CD4-positive, alpha-beta memory T cell (primary cell): ENCODE measurements at regions not wholly inside any gene's neighbourhood (a gene's known extent, or its start where the extent isn't known, plus 50 kb on each side); places are given as distances from the start of the nearest gene placed in this dataset.

ENCODE experiments used
- CTCF ChIA-PET: fragments of 350-600 bp; sonication (Branson Sonifier 250); formaldehyde crosslinking; loops from one replicate; lab custom pipeline; 2021; ENCODE audit warnings: inconsistent platforms; ENCODE audit not compliant: partially characterized antibody; lab: Charles Lee
- POLR2A ChIA-PET: fragments of 350-600 bp; sonication (Branson Sonifier 250); formaldehyde crosslinking; loops from one replicate; lab custom pipeline; 2021; ENCODE audit not compliant: partially characterized antibody; lab: Charles Lee
- DNase-seq, 5 donors: peaks; one replicate each; pipeline versions ENCODE4 v3.0.0 to v3.0.0-alpha.2; 2020 to 2022; ENCODE audit warnings: mixed read lengths in 1 of 5
- H3K27ac ChIP-seq: one replicate; pipeline ENCODE4 v1.7.0; 2013; ENCODE audit warnings: low read depth, low read length
- H3K27me3 ChIP-seq: 2 replicates; pipeline ENCODE4 v1.7.0; 2013; ENCODE audit warnings: mild to moderate bottlenecking, low read length, moderate library complexity; ENCODE audit not compliant: insufficient read depth
- H3K36me3 ChIP-seq: 2 replicates; pipeline ENCODE4 v1.7.0; 2013; ENCODE audit warnings: mild to moderate bottlenecking, low read length, moderate library complexity; ENCODE audit not compliant: insufficient read depth
- H3K4me1 ChIP-seq: 2 replicates; pipeline ENCODE4 v1.7.0; 2013; ENCODE audit warnings: mild to moderate bottlenecking, low read length, moderate library complexity; ENCODE audit not compliant: insufficient read depth
- H3K4me3 ChIP-seq, 2 donors: one replicate each; pipeline ENCODE4 v1.7.0; 2013; ENCODE audit warnings: low read length in 2 of 2, mild to moderate bottlenecking in 1 of 2
- H3K9me3 ChIP-seq, 2 donors: one replicate each; pipeline ENCODE4 v1.7.0; 2013; ENCODE audit warnings: low read length in 2 of 2, control low read depth in 1 of 2; ENCODE audit not compliant: control insufficient read depth in 1 of 2
- H3K27ac Mint-ChIP-seq, 7 donors: one replicate each; pipeline ENCODE4 v1.8.0; 2020 to 2021; ENCODE audit warnings: mixed read lengths in 7 of 7, mild to moderate bottlenecking in 6 of 7, inconsistent platforms in 3 of 7, moderate library complexity in 3 of 7
- H3K27me3 Mint-ChIP-seq, 2 donors: one replicate each; pipeline ENCODE4 v1.8.0; 2020 to 2021; ENCODE audit warnings: mixed read lengths in 2 of 2
- H3K36me3 Mint-ChIP-seq, 2 donors: one replicate each; pipeline ENCODE4 v1.8.0; 2020 to 2021; ENCODE audit warnings: mixed read lengths in 2 of 2, inconsistent platforms in 1 of 2, mild to moderate bottlenecking in 1 of 2
- H3K4me1 Mint-ChIP-seq, 4 donors: one replicate each; pipeline ENCODE4 v1.8.0; 2020 to 2021; ENCODE audit warnings: mixed read lengths in 4 of 4, mild to moderate bottlenecking in 1 of 4
- H3K4me3 Mint-ChIP-seq, 8 donors: one replicate each; pipeline ENCODE4 v1.8.0; 2020 to 2021; ENCODE audit warnings: mixed read lengths in 8 of 8, mild to moderate bottlenecking in 7 of 8, moderate library complexity in 6 of 8, inconsistent platforms in 3 of 8
- H3K9me3 Mint-ChIP-seq, 8 donors: one replicate each; pipeline ENCODE4 v1.8.0; 2020 to 2021; ENCODE audit warnings: mixed read lengths in 8 of 8, mild to moderate bottlenecking in 5 of 8, inconsistent platforms in 3 of 8, moderate library complexity in 1 of 8
- intact Hi-C: fragments of 100-400 bp; cut with micrococcal nuclease; formaldehyde crosslinking; loops from one replicate; pipeline ENCODE4 v1.15.1; 2023

- Histone ChIP-seq H3K36me3 (no peaks in the 10 kb centered on the region), H3K9me3 (no peaks in the 10 kb centered on the region), H3K27ac (no peak overlapping the region), H3K4me3 (no peak overlapping the region), H3K27me3 (no peaks in the 10 kb centered on the region), H3K4me1 (peaks cover 29% of the 10 kb centered on the region)
- H3K9me3 Mint-ChIP-seq: peaks cover 0 to 4% (median 0%) of the 10 kb centered on the region in 8 donors
- H3K27ac Mint-ChIP-seq: no peak overlapping the region
- intact Hi-C loops: no loop called here
- DNase-seq: no peak
- H3K36me3 Mint-ChIP-seq: no peaks in the 10 kb centered on the region
- ChIA-PET CTCF (no interaction called here), POLR2A (no interaction called here)
- H3K27me3 Mint-ChIP-seq: peaks cover 0 to 1% of the 10 kb centered on the region in 2 donors
- H3K4me1 Mint-ChIP-seq: peaks cover 16 to 29% (median 23%) of the 10 kb centered on the region in 4 donors
- peak overlapping the region in 5 of 8 donors; percentile 4 to 87 (median 82) for H3K4me3 Mint-ChIP-seq
Observed at GRCh38 chr6:113631666-113632065, 225.5 kb upstream of the MARCKS start.

- H3K4me3 Mint-ChIP-seq: peak overlapping the region in 7 of 8 donors; percentile 57 to 78 (median 68)
- ChIA-PET POLR2A (no interaction called here), CTCF (interaction anchor here (0.7 kb wide), 1 partner anchor 10 kb away, joined by 3 read pairs; no protein-coding TSS in a partner anchor)
- DNase-seq: peak in 2 of 5 donors; percentile 2 to 44
- Histone ChIP-seq H3K36me3 (no peaks in the 10 kb centered on the region), H3K27me3 (no peaks in the 10 kb centered on the region), H3K27ac (no peak overlapping the region), H3K4me3 (no peak overlapping the region), H3K9me3 (no peaks in the 10 kb centered on the region), H3K4me1 (peaks cover 29% of the 10 kb centered on the region)
- intact Hi-C loops: no loop called here
- H3K27ac Mint-ChIP-seq: peak overlapping the region in 5 of 7 donors; percentile 32 to 77 (median 76)
- H3K27me3 Mint-ChIP-seq: peaks cover 0 to 1% of the 10 kb centered on the region in 2 donors
- H3K36me3 Mint-ChIP-seq: no peaks in the 10 kb centered on the region
- H3K9me3 Mint-ChIP-seq: peaks cover 0 to 4% (median 0%) of the 10 kb centered on the region in 8 donors
- H3K4me1 Mint-ChIP-seq: peaks cover 18 to 29% (median 23%) of the 10 kb centered on the region in 4 donors
Observed at GRCh38 chr6:113632220-113632864, 224.8 kb upstream of the MARCKS start.

- H3K4me3 ChIP-seq: no peak overlapping the region
- peaks cover 0 to 1% of the 10 kb centered on the region in 2 donors for H3K27me3 Mint-ChIP-seq
- no peak overlapping the region for H3K27ac Mint-ChIP-seq
- peaks cover 29% of the 10 kb centered on the region for H3K4me1 ChIP-seq
- H3K9me3 Mint-ChIP-seq: peaks cover 0 to 4% (median 0%) of the 10 kb centered on the region in 8 donors
- ChIA-PET POLR2A (no interaction called here), CTCF (no interaction called here)
- no peaks in the 10 kb centered on the region for H3K36me3 ChIP-seq
- DNase-seq: no peak
- intact Hi-C loops: no loop called here
- no peak overlapping the region for H3K4me3 Mint-ChIP-seq
- H3K4me1 Mint-ChIP-seq: peaks cover 18 to 29% (median 22%) of the 10 kb centered on the region in 4 donors
- H3K9me3 ChIP-seq: no peaks in the 10 kb centered on the region
- H3K27me3 ChIP-seq: no peaks in the 10 kb centered on the region
- H3K36me3 Mint-ChIP-seq: no peaks in the 10 kb centered on the region
- no peak overlapping the region for H3K27ac ChIP-seq
Observed at GRCh38 chr6:113633638-113634037, 223.5 kb upstream of the MARCKS start.

GRCh38 chr6:113634352-113635163 is 222.6 kb upstream of the MARCKS start:
- intact Hi-C loops: no loop called here
- ChIA-PET POLR2A (no interaction called here), CTCF (interaction anchor here (1.0 kb wide), 1 partner anchor 11 kb away, joined by 3 read pairs; no protein-coding TSS in a partner anchor)
- Histone ChIP-seq H3K4me1 (peaks cover 29% of the 10 kb centered on the region), H3K4me3 (no peak overlapping the region), H3K27me3 (no peaks in the 10 kb centered on the region), H3K36me3 (no peaks in the 10 kb centered on the region), H3K27ac (no peak overlapping the region), H3K9me3 (no peaks in the 10 kb centered on the region)
- Mint-ChIP-seq H3K4me3 (no peak overlapping the region), H3K27me3 (peaks cover 0 to 1% of the 10 kb centered on the region in 2 donors), H3K9me3 (peaks cover 0 to 4% (median 0%) of the 10 kb centered on the region in 8 donors), H3K27ac (no peak overlapping the region), H3K36me3 (no peaks in the 10 kb centered on the region), H3K4me1 (peaks cover 18 to 23% (median 21%) of the 10 kb centered on the region in 4 donors)
- no peak for DNase-seq

- H3K4me3 Mint-ChIP-seq: no peak overlapping the region
- no peaks in the 10 kb centered on the region for H3K36me3 Mint-ChIP-seq
- ChIA-PET POLR2A (no interaction called here), CTCF (no interaction called here)
- H3K27me3 ChIP-seq: no peaks in the 10 kb centered on the region
- H3K4me1 ChIP-seq: peaks cover 24% of the 10 kb centered on the region
- intact Hi-C loops: no loop called here
- no peak overlapping the region for H3K4me3 ChIP-seq
- H3K9me3 ChIP-seq: no peaks in the 10 kb centered on the region
- no peaks in the 10 kb centered on the region for H3K36me3 ChIP-seq
- peaks cover 0 to 1% of the 10 kb centered on the region in 2 donors for H3K27me3 Mint-ChIP-seq
- H3K27ac ChIP-seq: no peak overlapping the region
- H3K27ac Mint-ChIP-seq: peak overlapping the region in 1 of 7 donors; percentile 2
- H3K4me1 Mint-ChIP-seq: peaks cover 17 to 21% (median 18%) of the 10 kb centered on the region in 4 donors
- no peak for DNase-seq
- peaks cover 0 to 4% (median 0%) of the 10 kb centered on the region in 8 donors for H3K9me3 Mint-ChIP-seq
Observed at GRCh38 chr6:113635222-113635986, 221.7 kb upstream of the MARCKS start.

GRCh38 chr6:113636357-113636824 is 220.8 kb upstream of the MARCKS start:
- ChIA-PET POLR2A (no interaction called here), CTCF (no interaction called here)
- no peaks in the 10 kb centered on the region for H3K9me3 ChIP-seq
- H3K36me3 Mint-ChIP-seq: no peaks in the 10 kb centered on the region
- no peak overlapping the region for H3K27ac Mint-ChIP-seq
- peaks cover 9 to 12% (median 11%) of the 10 kb centered on the region in 4 donors for H3K4me1 Mint-ChIP-seq
- H3K4me3 Mint-ChIP-seq: no peak overlapping the region
- no peak overlapping the region for H3K27ac ChIP-seq
- no peaks in the 10 kb centered on the region for H3K27me3 ChIP-seq
- no peak for DNase-seq
- peaks cover 14% of the 10 kb centered on the region for H3K4me1 ChIP-seq
- intact Hi-C loops: no loop called here
- H3K4me3 ChIP-seq: no peak overlapping the region
- no peaks in the 10 kb centered on the region for H3K36me3 ChIP-seq
- no peaks in the 10 kb centered on the region for H3K9me3 Mint-ChIP-seq
- no peaks in the 10 kb centered on the region for H3K27me3 Mint-ChIP-seq
